CD4-positive, CD25-positive, alpha-beta regulatory T cell (primary cell): ENCODE measurements at regions not wholly inside any gene's neighbourhood (a gene's known extent, or its start where the extent isn't known, plus 50 kb on each side); places are given as distances from the start of the nearest gene placed in this dataset.

Experiments
- ATAC-seq, 2 donors: fragments of 150-1000 bp; cut with Tn5 transposase; one replicate each; pipeline ENCODE4 v1.10.0; 2021; ENCODE audit warnings: low read depth in 2 of 2, moderate number of reproducible peaks in 2 of 2, moderate library complexity in 1 of 2
- DNase-seq, 3 donors: peaks; one replicate each; pipeline versions ENCODE4 v3.0.0 to v3.0.0-alpha.2; 2012 to 2022; ENCODE audit warnings: mixed read lengths in 1 of 3
- H3K27ac ChIP-seq: one replicate; pipeline ENCODE4 v1.7.0; 2013; ENCODE audit warnings: mild to moderate bottlenecking, low read length; ENCODE audit not compliant: insufficient read depth, poor library complexity, severe bottlenecking
- H3K27me3 ChIP-seq: one replicate; pipeline ENCODE4 v1.7.0; 2013; ENCODE audit warnings: low read length; ENCODE audit not compliant: control insufficient read depth, insufficient read depth
- H3K36me3 ChIP-seq: one replicate; pipeline ENCODE4 v1.7.0; 2013; ENCODE audit warnings: mild to moderate bottlenecking, low read length, moderate library complexity; ENCODE audit not compliant: control insufficient read depth, insufficient read depth
- H3K4me1 ChIP-seq: 2 replicates; pipeline ENCODE4 v1.7.0; 2013; ENCODE audit warnings: mild to moderate bottlenecking, low read length; ENCODE audit not compliant: insufficient read depth, control insufficient read depth, poor library complexity, severe bottlenecking
- H3K4me3 ChIP-seq: one replicate; pipeline ENCODE4 v1.7.0; 2013; ENCODE audit warnings: low read depth, mild to moderate bottlenecking, low read length, moderate library complexity
- H3K9me3 ChIP-seq, 2 experiments: 1 replicate in 1 of 2; 2 replicates in 1 of 2; pipeline ENCODE4 v1.7.0; 2013; ENCODE audit warnings: low read length in 2 of 2, mild to moderate bottlenecking in 1 of 2, moderate library complexity in 1 of 2; ENCODE audit not compliant: control insufficient read depth in 2 of 2
- H3K27ac Mint-ChIP-seq, 3 donors: one replicate each; pipeline ENCODE4 v1.8.0; 2020 to 2022; ENCODE audit warnings: mild to moderate bottlenecking in 3 of 3, mixed read lengths in 3 of 3, moderate library complexity in 2 of 3
- H3K27me3 Mint-ChIP-seq: one replicate; pipeline ENCODE4 v1.8.0; 2022; ENCODE audit warnings: mild to moderate bottlenecking, mixed read lengths
- H3K36me3 Mint-ChIP-seq: one replicate; pipeline ENCODE4 v1.8.0; 2020; ENCODE audit warnings: mixed read lengths
- H3K4me1 Mint-ChIP-seq, 4 donors: one replicate each; pipeline ENCODE4 v1.8.0; 2020 to 2022; ENCODE audit warnings: mixed read lengths in 4 of 4, mild to moderate bottlenecking in 1 of 4
- H3K4me3 Mint-ChIP-seq, 4 donors: one replicate each; pipeline ENCODE4 v1.8.0; 2020 to 2022; ENCODE audit warnings: mild to moderate bottlenecking in 4 of 4, mixed read lengths in 4 of 4, moderate library complexity in 3 of 4
- H3K9me3 Mint-ChIP-seq, 7 donors: one replicate each; pipeline ENCODE4 v1.8.0; 2020 to 2022; ENCODE audit warnings: mixed read lengths in 7 of 7, mild to moderate bottlenecking in 3 of 7, moderate library complexity in 2 of 7

- H3K27me3 Mint-ChIP-seq: no peaks in the 10 kb centered on the region
- H3K36me3 Mint-ChIP-seq: no peaks in the 10 kb centered on the region
- no peaks in the 10 kb centered on the region for H3K36me3 ChIP-seq
- no peak overlapping the region for H3K4me3 Mint-ChIP-seq
- no peak for ATAC-seq
- DNase-seq: no peak
- H3K4me1 ChIP-seq: no peaks in the 10 kb centered on the region
- H3K9me3 Mint-ChIP-seq: peaks cover 1 to 15% (median 5%) of the 10 kb centered on the region in 7 donors
- H3K4me3 ChIP-seq: no peak overlapping the region
- no peak overlapping the region for H3K27ac ChIP-seq
- H3K27ac Mint-ChIP-seq: no peak overlapping the region
- H3K9me3 ChIP-seq: no peaks in the 10 kb centered on the region
- no peaks in the 10 kb centered on the region for H3K27me3 ChIP-seq
- H3K4me1 Mint-ChIP-seq: no peaks in the 10 kb centered on the region
These were observed 650.3 kb downstream of the SEMA5A start for GRCh38 chr5:8895599-8895998.

DNA sequence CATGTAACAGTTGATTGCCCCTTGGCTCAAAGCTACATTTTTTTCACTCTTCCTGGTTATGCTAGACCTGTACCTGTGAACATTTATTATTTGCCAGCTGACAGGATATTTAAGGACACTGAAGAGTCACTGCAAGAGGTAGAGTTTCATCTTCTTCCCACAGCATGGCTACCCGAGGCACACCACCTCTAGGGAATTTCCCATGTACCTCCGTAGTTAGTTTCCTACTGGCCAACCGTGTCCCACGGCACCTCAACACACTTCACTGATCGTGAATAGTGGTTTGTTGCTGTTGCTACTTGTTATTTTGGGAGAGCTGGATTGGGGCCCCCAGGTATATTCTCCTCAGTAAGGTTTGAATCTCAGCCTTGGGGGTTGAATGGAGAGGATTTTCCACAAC is 648.6 kb downstream of the SEMA5A start:
- no peak for ATAC-seq
- Mint-ChIP-seq H3K27ac (no peak overlapping the region), H3K27me3 (no peaks in the 10 kb centered on the region)

GRCh38 chr5:8905021-8905420 is 640.9 kb downstream of the SEMA5A start:
- no peak overlapping the region for H3K27ac ChIP-seq
- H3K27me3 Mint-ChIP-seq: no peaks in the 10 kb centered on the region
- H3K27ac Mint-ChIP-seq: no peak overlapping the region
- H3K9me3 Mint-ChIP-seq: peaks cover 0 to 17% (median 4%) of the 10 kb centered on the region in 7 donors
- H3K4me3 ChIP-seq: no peak overlapping the region
- no peaks in the 10 kb centered on the region for H3K36me3 Mint-ChIP-seq
- no peaks in the 10 kb centered on the region for H3K36me3 ChIP-seq
- H3K4me1 Mint-ChIP-seq: no peaks in the 10 kb centered on the region
- no peaks in the 10 kb centered on the region for H3K27me3 ChIP-seq
- H3K4me1 ChIP-seq: no peaks in the 10 kb centered on the region
- H3K9me3 ChIP-seq: no peaks in the 10 kb centered on the region
- no peak overlapping the region for H3K4me3 Mint-ChIP-seq
- ATAC-seq (no peak), DNase-seq (no peak)

More for the DNA sequence above, 648.6 kb downstream of the SEMA5A start:
- Histone ChIP-seq H3K36me3 (no peaks in the 10 kb centered on the region), H3K9me3 (no peaks in the 10 kb centered on the region), H3K27me3 (no peaks in the 10 kb centered on the region), H3K4me1 (no peaks in the 10 kb centered on the region), H3K4me3 (no peak overlapping the region), H3K27ac (no peak overlapping the region)
- Mint-ChIP-seq H3K4me3 (no peak overlapping the region), H3K36me3 (no peaks in the 10 kb centered on the region), H3K4me1 (no peaks in the 10 kb centered on the region), H3K9me3 (peaks cover 0 to 18% (median 5%) of the 10 kb centered on the region in 7 donors)
- no peak for DNase-seq

DNA sequence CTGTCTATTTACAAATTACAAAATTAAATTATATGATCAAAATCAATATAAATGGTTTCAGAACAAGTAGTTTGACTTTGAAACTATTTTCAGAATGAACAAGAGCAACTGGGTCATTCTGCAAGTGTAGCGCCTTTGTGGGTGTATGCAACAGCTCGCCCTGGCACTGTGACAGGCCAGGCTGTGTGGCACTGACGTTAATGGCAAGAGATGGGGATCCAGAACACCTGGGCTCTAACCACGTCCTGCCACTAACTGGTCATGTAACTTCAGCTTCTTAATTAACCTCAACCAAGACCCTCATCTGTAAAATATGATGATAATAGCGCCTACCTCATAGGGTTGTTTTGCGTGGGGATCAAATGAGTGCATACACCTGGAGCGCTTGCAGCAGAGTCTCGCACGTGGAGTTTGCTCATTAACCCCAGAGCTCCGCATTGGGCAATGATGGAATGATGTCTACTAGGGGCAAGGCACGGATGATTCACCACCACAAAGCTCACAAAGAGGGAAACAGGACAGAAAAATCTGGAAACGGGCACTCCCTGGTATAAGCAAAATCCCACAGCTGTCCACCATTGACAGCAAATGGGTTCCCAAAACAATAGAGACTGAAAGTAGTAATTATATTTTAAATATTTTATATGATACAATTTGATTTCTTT is 639.4 kb downstream of the SEMA5A start:
- no peak overlapping the region for H3K27ac ChIP-seq
- H3K27me3 Mint-ChIP-seq: no peaks in the 10 kb centered on the region
- no peak overlapping the region for H3K27ac Mint-ChIP-seq
- H3K27me3 ChIP-seq: no peaks in the 10 kb centered on the region
- DNase-seq (no peak), ATAC-seq (no peak)
- no peak overlapping the region for H3K4me3 Mint-ChIP-seq
- H3K4me1 ChIP-seq: no peaks in the 10 kb centered on the region
- no peaks in the 10 kb centered on the region for H3K4me1 Mint-ChIP-seq
- H3K36me3 Mint-ChIP-seq: no peaks in the 10 kb centered on the region
- no peaks in the 10 kb centered on the region for H3K9me3 ChIP-seq
- peaks cover 0 to 12% (median 3%) of the 10 kb centered on the region in 7 donors for H3K9me3 Mint-ChIP-seq
- no peaks in the 10 kb centered on the region for H3K36me3 ChIP-seq
- H3K4me3 ChIP-seq: no peak overlapping the region

DNA sequence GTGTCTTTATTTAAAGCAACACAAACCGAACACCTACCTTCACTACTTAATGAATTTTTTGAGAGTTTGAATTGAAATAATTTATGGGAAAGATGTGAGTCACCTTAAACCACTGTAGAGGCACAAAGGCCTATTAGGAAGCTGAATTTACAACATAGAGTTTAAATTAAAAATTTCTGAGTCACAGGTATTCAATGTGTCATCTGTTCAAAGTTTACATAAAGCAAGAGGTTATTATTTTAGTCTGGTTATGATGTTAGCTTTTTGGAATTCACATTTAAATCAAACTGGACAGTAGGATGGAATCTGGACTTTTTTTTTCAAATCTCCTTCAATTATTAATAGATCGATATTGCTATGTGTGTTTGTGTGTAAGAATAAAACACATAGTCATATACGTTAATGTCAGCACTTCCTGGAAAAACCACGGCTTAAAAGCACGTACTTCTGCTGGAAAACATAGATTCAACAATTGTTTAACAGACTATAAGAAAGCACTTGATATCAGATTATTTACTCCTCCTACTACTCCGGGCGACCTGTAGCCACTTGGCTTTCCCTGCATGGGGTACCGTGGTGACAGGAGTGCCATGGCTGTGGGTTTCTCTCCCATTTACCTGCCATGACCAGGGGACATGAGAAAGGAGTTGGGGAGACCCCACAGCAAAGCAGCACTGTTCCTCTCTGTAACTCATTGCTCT is 638.6 kb downstream of the SEMA5A start:
- Mint-ChIP-seq H3K27ac (no peak overlapping the region), H3K36me3 (no peaks in the 10 kb centered on the region), H3K27me3 (no peaks in the 10 kb centered on the region), H3K4me1 (no peaks in the 10 kb centered on the region), H3K9me3 (peaks cover 0 to 12% (median 4%) of the 10 kb centered on the region in 7 donors), H3K4me3 (no peak overlapping the region)
- Histone ChIP-seq H3K27ac (no peak overlapping the region), H3K27me3 (no peaks in the 10 kb centered on the region), H3K9me3 (no peaks in the 10 kb centered on the region), H3K4me3 (no peak overlapping the region), H3K36me3 (no peaks in the 10 kb centered on the region), H3K4me1 (no peaks in the 10 kb centered on the region)
- DNase-seq (no peak), ATAC-seq (no peak)

GRCh38 chr5:8908055-8908683 is 637.7 kb downstream of the SEMA5A start:
- no peaks in the 10 kb centered on the region for H3K4me1 Mint-ChIP-seq
- no peaks in the 10 kb centered on the region for H3K4me1 ChIP-seq
- H3K27ac ChIP-seq: no peak overlapping the region
- peak in 1 of 3 donors; percentile 10 for DNase-seq
- H3K27me3 ChIP-seq: no peaks in the 10 kb centered on the region
- no peak overlapping the region for H3K4me3 ChIP-seq
- peaks cover 0 to 12% (median 2%) of the 10 kb centered on the region in 7 donors for H3K9me3 Mint-ChIP-seq
- H3K27ac Mint-ChIP-seq: no peak overlapping the region
- no peaks in the 10 kb centered on the region for H3K36me3 Mint-ChIP-seq
- no peaks in the 10 kb centered on the region for H3K36me3 ChIP-seq
- H3K4me3 Mint-ChIP-seq: no peak overlapping the region
- H3K27me3 Mint-ChIP-seq: no peaks in the 10 kb centered on the region
- H3K9me3 ChIP-seq: no peaks in the 10 kb centered on the region
- no peak for ATAC-seq

DNA sequence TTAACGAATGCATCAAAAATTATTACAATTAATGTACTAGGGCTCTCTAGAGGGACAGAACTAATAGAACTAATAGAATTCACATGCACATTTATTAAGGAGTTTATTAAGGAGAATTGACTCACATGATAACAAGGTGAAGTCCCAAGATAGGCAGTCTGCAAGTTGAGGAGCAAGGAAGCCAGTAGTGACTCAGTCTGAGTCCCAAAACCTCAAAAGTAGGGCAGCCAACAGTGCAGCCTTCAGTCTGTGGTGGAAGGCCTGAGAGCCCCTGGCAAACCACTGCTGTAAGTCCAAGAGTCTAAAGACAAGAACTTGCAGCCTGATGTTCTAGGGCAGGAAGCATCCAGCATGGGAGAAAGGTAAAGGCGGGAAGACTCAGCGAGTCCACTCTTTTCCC is 633.8 kb downstream of the SEMA5A start:
- Histone ChIP-seq H3K27ac (no peak overlapping the region), H3K4me1 (no peaks in the 10 kb centered on the region), H3K27me3 (no peaks in the 10 kb centered on the region), H3K36me3 (no peaks in the 10 kb centered on the region), H3K4me3 (no peak overlapping the region), H3K9me3 (no peaks in the 10 kb centered on the region)
- Mint-ChIP-seq H3K36me3 (no peaks in the 10 kb centered on the region), H3K9me3 (peaks cover 0 to 10% (median 5%) of the 10 kb centered on the region in 7 donors), H3K4me3 (no peak overlapping the region), H3K27me3 (no peaks in the 10 kb centered on the region), H3K27ac (no peak overlapping the region), H3K4me1 (no peaks in the 10 kb centered on the region)
- DNase-seq (no peak), ATAC-seq (no peak)
